Peyer's patch (tissue), 4 donors: ENCODE measurements at regions not wholly inside any gene's neighbourhood (a gene's known extent, or its start where the extent isn't known, plus 50 kb on each side); places are given as distances from the start of the nearest gene placed in this dataset.

Experiments
- CTCF ChIP-seq, 6 experiments: fragments of 450-650 bp in 4 of 6; fragments of 200-600 bp in 2 of 6; sonication (generic) in 1 of 6; IDR thresholded peaks; one replicate each; pipeline ENCODE4 v1.5.1; 2017 to 2019; ENCODE audit warnings: antibody characterized with exemption in 6 of 6, mild to moderate bottlenecking in 3 of 6, moderate library complexity in 1 of 6
- POLR2A ChIP-seq, 2 donors: fragments of 450-650 bp; IDR thresholded peaks; one replicate each; pipeline ENCODE4 v1.5.1; 2017; ENCODE audit warnings: antibody characterized with exemption in 2 of 2, mild to moderate bottlenecking in 2 of 2, moderate library complexity in 2 of 2

GRCh38 chr9:7533376-7534090, 266.0 kb downstream of the DMAC1 start:
- TF ChIP-seq CTCF (IDR thresholded peaks at IDR 0.05), result no peak
- no peak for TF ChIP-seq POLR2A (IDR thresholded peaks at IDR 0.05)
